ENCODE measurements at regions not wholly inside any gene's neighbourhood (a gene's known extent, or its start where the extent isn't known, plus 50 kb on each side); places are given as distances from the start of the nearest gene placed in this dataset.
"Not testable (repeated sequence)": the region's sequence is repeated elsewhere in the genome, so short reads cannot be mapped to it uniquely, and the experiment has no call there.

GRCh38 chrX:7637066-7637465, 205.9 kb upstream of the VCX start:
- DNase-seq (ENCODE audit: low spot score): no peak
- in situ Hi-C loops (cut with MboI; ENCODE audit: low pct_unique_long_range_greater_than_20kb, low sequenced_read_pairs, unreplicated experiment): no loop called here
- no peak for TF ChIP-seq CTCF (IDR thresholded peaks at IDR 0.05; ENCODE audit: extremely low read depth, insufficient read depth, missing control alignments)

- no peak for DNase-seq (ENCODE audit: low spot score)
- no peak for TF ChIP-seq CTCF (IDR thresholded peaks at IDR 0.05; ENCODE audit: extremely low read depth, insufficient read depth, missing control alignments)
- in situ Hi-C loops (cut with MboI; ENCODE audit: low pct_unique_long_range_greater_than_20kb, low sequenced_read_pairs, unreplicated experiment): no loop called here
Measured at GRCh38 chrX:7635604-7636003, 207.4 kb upstream of the VCX start.

- TF ChIP-seq CTCF (IDR thresholded peaks at IDR 0.05; ENCODE audit: extremely low read depth, insufficient read depth, missing control alignments): no peak
- in situ Hi-C loops (cut with MboI; ENCODE audit: low pct_unique_long_range_greater_than_20kb, low sequenced_read_pairs, unreplicated experiment): no loop called here
Measured at GRCh38 chrX:7620560-7620959, 222.4 kb upstream of the VCX start.

GRCh38 chrX:7617994-7618393, 225.0 kb upstream of the VCX start:
- in situ Hi-C loops (cut with MboI; ENCODE audit: low pct_unique_long_range_greater_than_20kb, low sequenced_read_pairs, unreplicated experiment): no loop called here
- TF ChIP-seq CTCF (IDR thresholded peaks at IDR 0.05; ENCODE audit: extremely low read depth, insufficient read depth, missing control alignments): no peak
- no peak for DNase-seq (ENCODE audit: low spot score)

More at GRCh38 chrX:7620560-7620959, 222.4 kb upstream of the VCX start:
- no peak for DNase-seq (ENCODE audit: low spot score)

- in situ Hi-C loops (cut with MboI; ENCODE audit: low pct_unique_long_range_greater_than_20kb, low sequenced_read_pairs, unreplicated experiment): no loop called here
- no peak for TF ChIP-seq CTCF (IDR thresholded peaks at IDR 0.05; ENCODE audit: extremely low read depth, insufficient read depth, missing control alignments)
- DNase-seq (ENCODE audit: low spot score): no peak
Measured at GRCh38 chrX:7614616-7615015, 228.4 kb upstream of the VCX start.

- DNase-seq (ENCODE audit: low spot score); in situ Hi-C loops (cut with MboI; ENCODE audit: low pct_unique_long_range_greater_than_20kb, low sequenced_read_pairs, unreplicated experiment): not testable (repeated sequence)
Measured at GRCh38 chrX:7608625-7609024, 234.3 kb upstream of the VCX start.

- DNase-seq (ENCODE audit: low spot score): no peak
Measured at GRCh38 chrX:7606039-7606652, 236.8 kb upstream of the VCX start.

More at GRCh38 chrX:7606039-7606652, 236.8 kb upstream of the VCX start:
- no peak for TF ChIP-seq CTCF (IDR thresholded peaks at IDR 0.05; ENCODE audit: extremely low read depth, insufficient read depth, missing control alignments)
- in situ Hi-C loops (cut with MboI; ENCODE audit: low pct_unique_long_range_greater_than_20kb, low sequenced_read_pairs, unreplicated experiment): no loop called here

All from GM13977 (cell line).